T-helper 2 cell treated with Interferon-gamma antibody and Interleukin-4, amounts not matched to agents 5 μg/mL and 100 μg/mL, for 36 hours (primary cell): ENCODE measurements at regions not wholly inside any gene's neighbourhood (a gene's known extent, or its start where the extent isn't known, plus 50 kb on each side); places are given as distances from the start of the nearest gene placed in this dataset.

ENCODE experiments used
- DNase-seq: peaks from one replicate; pipeline ENCODE4 v3.0.0; 2021; ENCODE audit warnings: low spot score
- H3K27ac Mint-ChIP-seq: one replicate; pipeline ENCODE4 v1.8.0; 2021; ENCODE audit warnings: mild to moderate bottlenecking, mixed read lengths
- H3K27me3 Mint-ChIP-seq: one replicate; pipeline ENCODE4 v1.8.0; 2021; ENCODE audit warnings: low read depth, mixed read lengths
- H3K36me3 Mint-ChIP-seq: one replicate; pipeline ENCODE4 v1.8.0; 2021; ENCODE audit warnings: low read depth, mixed read lengths
- H3K4me1 Mint-ChIP-seq: one replicate; pipeline ENCODE4 v1.8.0; 2021; ENCODE audit warnings: low read depth, mixed read lengths
- H3K4me3 Mint-ChIP-seq: one replicate; pipeline ENCODE4 v1.8.0; 2022; ENCODE audit warnings: mild to moderate bottlenecking, moderate library complexity, mixed read lengths
- H3K9me3 Mint-ChIP-seq: one replicate; pipeline ENCODE4 v1.8.0; 2021; ENCODE audit warnings: mixed read lengths

GRCh38 chrX:140362861-140363260, 142.0 kb downstream of the SOX3 start:
- Mint-ChIP-seq H3K4me1 (no peaks in the 10 kb centered on the region), H3K27ac (no peak overlapping the region), H3K27me3 (no peaks in the 10 kb centered on the region), H3K9me3 (no peaks in the 10 kb centered on the region), H3K4me3 (no peak overlapping the region), H3K36me3 (no peaks in the 10 kb centered on the region)
- no peak for DNase-seq

- no peaks in the 10 kb centered on the region for H3K27me3 Mint-ChIP-seq
- H3K9me3 Mint-ChIP-seq = no peaks in the 10 kb centered on the region
- H3K4me1 Mint-ChIP-seq = no peaks in the 10 kb centered on the region
- DNase-seq = no peak
- H3K4me3 Mint-ChIP-seq = no peak overlapping the region
- H3K36me3 Mint-ChIP-seq = no peaks in the 10 kb centered on the region
- H3K27ac Mint-ChIP-seq = no peak overlapping the region
Measured at GRCh38 chrX:140360924-140361323, 143.9 kb downstream of the SOX3 start.

GRCh38 chrX:140360284-140360683, 144.6 kb downstream of the SOX3 start:
- Mint-ChIP-seq H3K9me3 (no peaks in the 10 kb centered on the region), H3K4me3 (no peak overlapping the region), H3K4me1 (no peaks in the 10 kb centered on the region), H3K27me3 (no peaks in the 10 kb centered on the region), H3K27ac (no peak overlapping the region), H3K36me3 (no peaks in the 10 kb centered on the region)
- no peak for DNase-seq

GRCh38 chrX:140355922-140356321, 148.9 kb downstream of the SOX3 start:
- Mint-ChIP-seq H3K4me1 (no peaks in the 10 kb centered on the region), H3K9me3 (no peaks in the 10 kb centered on the region), H3K4me3 (no peak overlapping the region), H3K27me3 (no peaks in the 10 kb centered on the region), H3K36me3 (no peaks in the 10 kb centered on the region), H3K27ac (no peak overlapping the region)
- no peak for DNase-seq

- DNase-seq = no peak
- no peaks in the 10 kb centered on the region for H3K27me3 Mint-ChIP-seq
- H3K4me3 Mint-ChIP-seq = no peak overlapping the region
- no peaks in the 10 kb centered on the region for H3K4me1 Mint-ChIP-seq
- H3K27ac Mint-ChIP-seq = no peak overlapping the region
- no peaks in the 10 kb centered on the region for H3K9me3 Mint-ChIP-seq
- no peaks in the 10 kb centered on the region for H3K36me3 Mint-ChIP-seq
Measured at GRCh38 chrX:140355429-140355828, 149.4 kb downstream of the SOX3 start.

- Mint-ChIP-seq H3K4me1 (no peaks in the 10 kb centered on the region), H3K36me3 (no peaks in the 10 kb centered on the region), H3K4me3 (no peak overlapping the region), H3K27ac (no peak overlapping the region), H3K9me3 (no peaks in the 10 kb centered on the region), H3K27me3 (no peaks in the 10 kb centered on the region)
- DNase-seq = no peak
Measured at GRCh38 chrX:140354431-140355120, 150.3 kb downstream of the SOX3 start.

GRCh38 chrX:140346729-140347128, 158.1 kb downstream of the SOX3 start:
- Mint-ChIP-seq H3K4me3 (no peak overlapping the region), H3K27me3 (no peaks in the 10 kb centered on the region), H3K9me3 (no peaks in the 10 kb centered on the region), H3K4me1 (no peaks in the 10 kb centered on the region), H3K36me3 (no peaks in the 10 kb centered on the region), H3K27ac (no peak overlapping the region)
- no peak for DNase-seq

GRCh38 chrX:140343226-140343868, 161.5 kb downstream of the SOX3 start:
- no peaks in the 10 kb centered on the region for H3K9me3 Mint-ChIP-seq
- H3K4me3 Mint-ChIP-seq = no peak overlapping the region
- H3K36me3 Mint-ChIP-seq = no peaks in the 10 kb centered on the region
- DNase-seq = no peak
- no peaks in the 10 kb centered on the region for H3K4me1 Mint-ChIP-seq
- H3K27me3 Mint-ChIP-seq = no peaks in the 10 kb centered on the region
- H3K27ac Mint-ChIP-seq = no peak overlapping the region

- no peaks in the 10 kb centered on the region for H3K27me3 Mint-ChIP-seq
- no peak overlapping the region for H3K4me3 Mint-ChIP-seq
- no peak overlapping the region for H3K27ac Mint-ChIP-seq
Measured at GRCh38 chrX:140342410-140342809, 162.5 kb downstream of the SOX3 start.

GRCh38 chrX:140337263-140337662, 167.6 kb downstream of the SOX3 start:
- Mint-ChIP-seq H3K27ac (no peak overlapping the region), H3K4me3 (no peak overlapping the region), H3K27me3 (no peaks in the 10 kb centered on the region), H3K4me1 (no peaks in the 10 kb centered on the region), H3K36me3 (no peaks in the 10 kb centered on the region), H3K9me3 (no peaks in the 10 kb centered on the region)
- no peak for DNase-seq

More at GRCh38 chrX:140342410-140342809, 162.5 kb downstream of the SOX3 start:
- Mint-ChIP-seq H3K9me3 (no peaks in the 10 kb centered on the region), H3K4me1 (no peaks in the 10 kb centered on the region), H3K36me3 (no peaks in the 10 kb centered on the region)
- no peak for DNase-seq

GRCh38 chrX:140318296-140318695, 186.6 kb downstream of the SOX3 start:
- Mint-ChIP-seq H3K27ac (no peak overlapping the region), H3K27me3 (no peaks in the 10 kb centered on the region), H3K36me3 (no peaks in the 10 kb centered on the region), H3K9me3 (peaks cover 4% of the 10 kb centered on the region), H3K4me3 (no peak overlapping the region), H3K4me1 (no peaks in the 10 kb centered on the region)
- DNase-seq = no peak

GRCh38 chrX:140317462-140317861, 187.4 kb downstream of the SOX3 start:
- H3K27ac Mint-ChIP-seq = no peak overlapping the region
- H3K4me1 Mint-ChIP-seq = no peaks in the 10 kb centered on the region
- H3K36me3 Mint-ChIP-seq = no peaks in the 10 kb centered on the region
- peaks cover 4% of the 10 kb centered on the region for H3K9me3 Mint-ChIP-seq
- no peaks in the 10 kb centered on the region for H3K27me3 Mint-ChIP-seq
- DNase-seq = no peak
- H3K4me3 Mint-ChIP-seq = no peak overlapping the region

- Mint-ChIP-seq H3K27ac (no peak overlapping the region), H3K9me3 (no peaks in the 10 kb centered on the region), H3K4me3 (no peak overlapping the region), H3K4me1 (no peaks in the 10 kb centered on the region), H3K36me3 (no peaks in the 10 kb centered on the region), H3K27me3 (no peaks in the 10 kb centered on the region)
- no peak for DNase-seq
Measured at GRCh38 chrX:140298960-140299825, 205.7 kb downstream of the SOX3 start.

GRCh38 chrX:140297273-140297672, 207.6 kb downstream of the SOX3 start:
- no peak overlapping the region for H3K27ac Mint-ChIP-seq
- H3K36me3 Mint-ChIP-seq = no peaks in the 10 kb centered on the region
- no peaks in the 10 kb centered on the region for H3K4me1 Mint-ChIP-seq
- no peak for DNase-seq
- no peaks in the 10 kb centered on the region for H3K27me3 Mint-ChIP-seq
- H3K4me3 Mint-ChIP-seq = no peak overlapping the region
- no peaks in the 10 kb centered on the region for H3K9me3 Mint-ChIP-seq
